IMR-90 (cell line): ENCODE measurements at regions not wholly inside any gene's neighbourhood (a gene's known extent, or its start where the extent isn't known, plus 50 kb on each side); places are given as distances from the start of the nearest gene placed in this dataset.

ENCODE experiments used
- BHLHE40 ChIP-seq: fragments of 150-350 bp; IDR thresholded peaks from 2 replicates; pipeline ENCODE4 v1.6.1; 2016; ENCODE audit warnings: mild to moderate bottlenecking, low read depth, low read length
- CEBPB ChIP-seq: IDR thresholded peaks from 2 replicates; pipeline ENCODE4 v1.6.1; 2012; ENCODE audit warnings: low read depth, low read length, improper control_type of control experiment
- CTCF ChIP-seq: conservative IDR thresholded peaks from 2 replicates; pipeline ENCODE4 v1.5.1; 2012; ENCODE audit warnings: mild to moderate bottlenecking, low read depth, low read length, improper control_type of control experiment
- ELK1 ChIP-seq: fragments of 150-350 bp; IDR thresholded peaks from 2 replicates; pipeline ENCODE4 v1.6.1; 2016; ENCODE audit warnings: low read depth, mild to moderate bottlenecking, low read length, moderate library complexity, borderline replicate concordance
- FOS ChIP-seq: fragments of 150-350 bp; IDR thresholded peaks from 2 replicates; pipeline ENCODE4 v1.6.1; 2016; ENCODE audit warnings: low read depth, low read length
- MAFK ChIP-seq: IDR thresholded peaks from 2 replicates; pipeline ENCODE4 v1.6.1; 2012; ENCODE audit warnings: low read depth, low read length, improper control_type of control experiment
- MAZ ChIP-seq: IDR thresholded peaks from 2 replicates; pipeline ENCODE4 v1.6.1; 2012; ENCODE audit warnings: low read depth, mild to moderate bottlenecking, low read length, improper control_type of control experiment, moderate library complexity, borderline replicate concordance
- NFE2L2 ChIP-seq: fragments of 150-350 bp; IDR thresholded peaks from 2 replicates; pipeline ENCODE4 v1.6.1; 2016; ENCODE audit warnings: low read depth, mild to moderate bottlenecking, low read length
- POLR2A ChIP-seq: IDR thresholded peaks from 2 replicates; pipeline ENCODE4 v1.6.1; 2012; ENCODE audit warnings: mild to moderate bottlenecking, low read depth, low read length
- RAD21 ChIP-seq: IDR thresholded peaks from 2 replicates; pipeline ENCODE4 v1.6.1; 2012; ENCODE audit warnings: low read length, improper control_type of control experiment
- RCOR1 ChIP-seq: IDR thresholded peaks from 2 replicates; pipeline ENCODE4 v1.6.1; 2012; ENCODE audit warnings: mild to moderate bottlenecking, low read length, improper control_type of control experiment; ENCODE audit not compliant: insufficient replicate concordance
- RFX5 ChIP-seq: IDR thresholded peaks from 2 replicates; pipeline ENCODE4 v1.8.0; 2012; ENCODE audit warnings: low read depth, mild to moderate bottlenecking, low read length, moderate library complexity
- SMC3 ChIP-seq: fragments of 150-350 bp; IDR thresholded peaks from 2 replicates; pipeline ENCODE4 v1.6.1; 2016; ENCODE audit warnings: low read depth, mild to moderate bottlenecking, antibody characterized with exemption, low read length, moderate library complexity

- no peak for TF ChIP-seq CTCF
- TF ChIP-seq POLR2A = no peak
- no peak for TF ChIP-seq CEBPB
- no peak for TF ChIP-seq MAFK
- TF ChIP-seq ELK1 = no peak
- TF ChIP-seq RFX5 = no peak
- TF ChIP-seq MAZ = no peak
- no peak for TF ChIP-seq NFE2L2
- no peak for TF ChIP-seq RAD21
- no peak for TF ChIP-seq SMC3
- TF ChIP-seq BHLHE40 = no peak
- no peak for TF ChIP-seq RCOR1
- no peak for TF ChIP-seq FOS
Measured at GRCh38 chr10:54903745-54904144, 102.7 kb upstream of the PCDH15 start.
